Ovary (tissue), 7 donors: ENCODE measurements at regions not wholly inside any gene's neighbourhood (a gene's known extent, or its start where the extent isn't known, plus 50 kb on each side); places are given as distances from the start of the nearest gene placed in this dataset.

Experiments
- DNase-seq, 5 donors: peaks; one replicate each; pipeline ENCODE4 v3.0.0-alpha.2; 2019 to 2020
- H3K27ac ChIP-seq, 2 donors: fragments of 200-600 bp; one replicate each; pipeline versions ENCODE4 v1.5.1 to v1.8.0; 2019 to 2022
- H3K27me3 ChIP-seq: fragments of 200-600 bp; one replicate; pipeline ENCODE4 v1.8.0; 2022
- H3K36me3 ChIP-seq: fragments of 200-600 bp; sonication (generic); one replicate; pipeline ENCODE4 v1.5.1; 2019
- H3K4me1 ChIP-seq: one replicate; pipeline ENCODE4 v1.8.1; 2013; ENCODE audit warnings: mild to moderate bottlenecking, moderate library complexity; ENCODE audit not compliant: insufficient read depth
- H3K4me3 ChIP-seq: fragments of 200-600 bp; sonication (generic); one replicate; pipeline ENCODE4 v1.5.1; 2017
- H3K9me3 ChIP-seq, 2 donors: fragments of 200-600 bp in 1 of 2; sonication (generic) in 1 of 2; one replicate each; pipeline versions ENCODE4 v1.5.1 to v1.8.1; 2013 to 2019; ENCODE audit warnings: mild to moderate bottlenecking in 1 of 2, moderate library complexity in 1 of 2
- EP300 ChIP-seq: sonication (generic); formaldehyde crosslinking; IDR thresholded peaks from one replicate; pipeline ENCODE4 v1.6.1; 2017; ENCODE audit warnings: antibody characterized with exemption
- POLR2A ChIP-seq: fragments of 450-650 bp; IDR thresholded peaks from one replicate; pipeline ENCODE4 v1.6.1; 2017; ENCODE audit warnings: antibody characterized with exemption, mild to moderate bottlenecking, moderate library complexity
- WGBS, 3 donors: extraction: QIAGEN DNeasy Blood & Tissue Kit in 1 of 3; methylation state at CpG; one replicate each; pipeline versions ENCODE4 v1.1.5 to v1.1.7; 2013 to 2017; 5-methylcytosine and 5-hydroxymethylcytosine counted together
- intact Hi-C, 4 donors: fragments of 100-400 bp; cut with DNase I; formaldehyde crosslinking; loops; one replicate each; pipeline versions ENCODE4 v1.11.0 to v1.15.1; 2022 to 2023
- TF ChIP-seq, protein P1 (sequence below), 3 donors: fragments of 450-650 bp in 2 of 3; fragments of 200-600 bp in 1 of 3; IDR thresholded peaks; one replicate each; pipeline versions ENCODE4 v1.5.1 to v1.8.0; 2016 to 2022; ENCODE audit warnings: antibody characterized with exemption in 3 of 3, mild to moderate bottlenecking in 1 of 3
- donor health status: DM: no; HTN: no; CAD: no; lungs with moderate emphysema.
- donor health status: DM: no; HTN: no; CAD: no.
- donor health status: Bipolar disorder and iron deficiency.
- donor health status: DM: no; HTN: no; CAD: no.
- donor health status: DM: yes; HTN: yes; CAD: no.

DNA sequence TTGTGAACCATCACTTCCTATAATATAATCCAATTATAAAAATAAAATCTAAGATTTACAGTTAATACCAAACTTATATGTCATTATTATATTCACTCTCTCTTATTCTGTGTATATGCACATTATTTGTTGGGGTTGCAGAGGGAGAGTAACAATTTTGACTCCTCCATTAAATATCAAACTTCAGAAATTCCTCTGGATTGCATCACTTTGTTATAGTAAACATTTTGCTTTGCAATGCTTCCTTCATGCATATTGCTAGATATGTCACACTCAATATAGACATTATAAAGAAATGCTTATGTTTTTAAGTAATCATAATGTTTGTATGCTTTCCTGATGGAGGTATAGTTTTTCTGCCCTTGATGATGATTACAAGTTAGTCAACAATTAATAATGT is 999.0 kb upstream of the ADGRL2 start:
- no peaks in the 10 kb centered on the region for H3K9me3 ChIP-seq
- no peaks in the 10 kb centered on the region for H3K4me1 ChIP-seq
- DNase-seq = no peak
- TF ChIP-seq, protein P1, sequence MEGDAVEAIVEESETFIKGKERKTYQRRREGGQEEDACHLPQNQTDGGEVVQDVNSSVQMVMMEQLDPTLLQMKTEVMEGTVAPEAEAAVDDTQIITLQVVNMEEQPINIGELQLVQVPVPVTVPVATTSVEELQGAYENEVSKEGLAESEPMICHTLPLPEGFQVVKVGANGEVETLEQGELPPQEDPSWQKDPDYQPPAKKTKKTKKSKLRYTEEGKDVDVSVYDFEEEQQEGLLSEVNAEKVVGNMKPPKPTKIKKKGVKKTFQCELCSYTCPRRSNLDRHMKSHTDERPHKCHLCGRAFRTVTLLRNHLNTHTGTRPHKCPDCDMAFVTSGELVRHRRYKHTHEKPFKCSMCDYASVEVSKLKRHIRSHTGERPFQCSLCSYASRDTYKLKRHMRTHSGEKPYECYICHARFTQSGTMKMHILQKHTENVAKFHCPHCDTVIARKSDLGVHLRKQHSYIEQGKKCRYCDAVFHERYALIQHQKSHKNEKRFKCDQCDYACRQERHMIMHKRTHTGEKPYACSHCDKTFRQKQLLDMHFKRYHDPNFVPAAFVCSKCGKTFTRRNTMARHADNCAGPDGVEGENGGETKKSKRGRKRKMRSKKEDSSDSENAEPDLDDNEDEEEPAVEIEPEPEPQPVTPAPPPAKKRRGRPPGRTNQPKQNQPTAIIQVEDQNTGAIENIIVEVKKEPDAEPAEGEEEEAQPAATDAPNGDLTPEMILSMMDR (IDR thresholded peaks at IDR 0.05) = no peak
- TF ChIP-seq POLR2A (no peak), EP300 (no peak)
- no peak overlapping the region for H3K27ac ChIP-seq
- H3K27me3 ChIP-seq = no peaks in the 10 kb centered on the region
- no peak overlapping the region for H3K4me3 ChIP-seq
- intact Hi-C loops = no loop called here
- H3K36me3 ChIP-seq = no peaks in the 10 kb centered on the region

DNA sequence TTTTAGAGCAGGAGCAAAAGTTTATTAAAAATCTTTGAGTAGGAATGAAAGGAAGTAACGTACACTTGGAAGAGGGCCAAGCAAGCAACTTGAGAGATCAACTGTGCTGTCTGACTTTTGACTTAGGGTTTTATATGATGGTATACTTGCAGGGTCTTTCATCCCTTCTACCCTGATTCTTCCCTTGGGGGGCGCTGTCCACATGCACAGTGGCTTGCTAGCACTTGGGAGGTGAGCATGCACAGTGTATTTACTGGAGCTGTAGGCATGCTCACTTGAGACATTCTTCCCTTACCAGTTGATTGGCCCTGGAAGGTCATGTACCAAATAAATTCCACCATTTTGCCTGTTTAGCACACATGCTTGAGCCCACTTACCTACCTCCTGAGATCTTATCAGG is 1001.3 kb upstream of the ADGRL2 start:
- TF ChIP-seq, protein P1 (IDR thresholded peaks at IDR 0.05) = no peak
- TF ChIP-seq EP300 (no peak), POLR2A (no peak)
- Histone ChIP-seq H3K27ac (no peak overlapping the region), H3K4me3 (no peak overlapping the region), H3K27me3 (no peaks in the 10 kb centered on the region), H3K9me3 (no peaks in the 10 kb centered on the region), H3K36me3 (no peaks in the 10 kb centered on the region), H3K4me1 (no peaks in the 10 kb centered on the region)
- 47 to 52% (median 50%) methylated on average over 2 of the region's 2 CpGs for WGBS, 3 donors
- intact Hi-C loops = no loop called here
- DNase-seq = no peak

DNA sequence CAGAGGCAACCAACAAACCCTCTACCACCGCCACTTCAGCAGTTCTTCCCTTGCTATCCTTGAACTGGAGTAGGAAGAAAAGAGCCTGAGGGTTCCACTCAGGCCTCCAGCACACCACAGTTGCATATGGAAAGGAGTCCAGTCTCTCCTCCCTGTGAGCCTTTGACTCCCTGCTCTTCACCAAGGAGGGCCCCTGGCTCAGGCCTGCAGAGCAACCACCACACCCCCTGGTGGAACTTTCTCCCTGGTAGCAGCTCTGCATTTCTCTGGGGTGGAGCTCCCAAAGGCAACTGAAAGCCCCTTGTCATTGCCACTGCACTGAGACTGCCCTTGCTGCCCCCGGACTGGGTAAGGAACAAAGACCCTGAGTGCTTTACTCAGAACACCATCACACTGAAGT is 1021.5 kb upstream of the ADGRL2 start:
- TF ChIP-seq EP300 (no peak), POLR2A (no peak)
- TF ChIP-seq, protein P1 (IDR thresholded peaks at IDR 0.05) = no peak
- intact Hi-C loops = no loop called here
- Histone ChIP-seq H3K4me3 (no peak overlapping the region), H3K4me1 (no peaks in the 10 kb centered on the region), H3K27me3 (peaks cover 5% of the 10 kb centered on the region), H3K9me3 (no peaks in the 10 kb centered on the region), H3K36me3 (no peaks in the 10 kb centered on the region), H3K27ac (no peak overlapping the region)
- no peak for DNase-seq
- 94 to 97% (median 95%) methylated on average over 2 of the region's 2 CpGs for WGBS, 3 donors

DNA sequence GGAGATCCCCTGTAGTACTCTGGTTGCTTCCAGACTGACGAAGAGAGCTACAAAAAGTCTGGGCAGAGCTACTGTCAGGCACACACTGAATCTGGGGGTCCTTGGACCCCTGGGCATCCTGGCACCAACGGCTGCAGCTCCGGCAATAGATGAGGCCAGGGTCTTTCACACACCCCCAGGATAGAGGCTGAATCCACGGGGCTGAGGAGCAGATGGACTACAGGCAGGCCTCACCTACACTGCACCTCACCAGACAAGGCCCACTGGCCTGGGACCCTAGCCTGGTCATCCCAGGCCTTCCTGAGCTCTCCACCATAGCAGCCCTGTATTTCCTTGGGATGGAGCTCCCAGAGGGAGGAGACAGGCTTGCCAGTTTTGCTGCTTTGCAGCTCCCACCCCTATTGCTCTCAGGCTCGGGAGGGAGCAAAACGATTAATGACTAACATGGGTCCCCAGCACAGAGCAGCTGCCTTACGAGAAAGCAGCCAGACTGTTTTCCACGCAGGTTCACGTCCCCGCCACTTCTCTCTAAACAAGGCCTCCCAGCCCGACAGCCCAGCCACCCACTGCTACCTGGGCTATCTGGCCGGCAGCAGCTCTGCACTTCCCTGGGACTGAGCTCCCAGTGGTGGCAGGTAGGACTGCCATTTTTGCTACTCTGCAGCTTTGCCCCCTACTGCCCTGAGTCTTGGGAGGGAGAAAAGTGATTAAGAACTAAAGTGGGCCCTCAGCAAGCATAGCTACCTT is 1022.5 kb upstream of the ADGRL2 start:
- Histone ChIP-seq H3K27me3 (peaks cover 5% of the 10 kb centered on the region), H3K4me1 (no peaks in the 10 kb centered on the region), H3K27ac (no peak overlapping the region), H3K9me3 (no peaks in the 10 kb centered on the region), H3K36me3 (no peaks in the 10 kb centered on the region), H3K4me3 (no peak overlapping the region)
- TF ChIP-seq, protein P1 (IDR thresholded peaks at IDR 0.05) = no peak
- TF ChIP-seq EP300 (no peak), POLR2A (no peak)
- intact Hi-C loops = no loop called here
- WGBS, 3 donors = 95 to 100% (median 98%) methylated on average over 12 of the region's 12 CpGs
- no peak for DNase-seq
